Hepatocyte (in vitro differentiated cells): ENCODE measurements at regions not wholly inside any gene's neighbourhood (a gene's known extent, or its start where the extent isn't known, plus 50 kb on each side); places are given as distances from the start of the nearest gene placed in this dataset.

Experiments
- DNase-seq: peaks from one replicate; pipeline ENCODE4 v3.0.0-alpha.2; 2016; ENCODE audit warnings: low spot score
- H2AFZ ChIP-seq: fragments of 200-600 bp; sonication (generic); 2 replicates; pipeline ENCODE4 v1.6.0; 2016; ENCODE audit warnings: antibody characterized with exemption, mild to moderate bottlenecking
- H3K27ac ChIP-seq: fragments of 200-600 bp; sonication (generic); 2 replicates; pipeline ENCODE4 v1.5.1; 2016; ENCODE audit warnings: mild to moderate bottlenecking
- H3K27me3 ChIP-seq: fragments of 200-600 bp; sonication (generic); 2 replicates; pipeline ENCODE4 v1.6.1; 2016
- H3K36me3 ChIP-seq: fragments of 200-600 bp; sonication (generic); replicated peaks from 2 replicates; pipeline ENCODE4 v1.5.1; 2016; ENCODE audit warnings: low read depth; ENCODE audit not compliant: insufficient read depth
- H3K4me1 ChIP-seq: fragments of 200-600 bp; sonication (generic); 2 replicates; pipeline ENCODE4 v1.5.1; 2016; ENCODE audit warnings: mild to moderate bottlenecking, moderate library complexity; ENCODE audit not compliant: insufficient read depth
- H3K4me2 ChIP-seq: fragments of 200-600 bp; sonication (generic); 2 replicates; pipeline ENCODE4 v1.6.0; 2016
- H3K4me3 ChIP-seq: fragments of 200-600 bp; sonication (generic); 2 replicates; pipeline ENCODE4 v1.5.1; 2016; ENCODE audit warnings: mild to moderate bottlenecking
- H3K79me2 ChIP-seq: fragments of 200-600 bp; sonication (generic); 2 replicates; pipeline ENCODE4 v1.6.0; 2017; ENCODE audit warnings: mild to moderate bottlenecking
- H3K9me2 ChIP-seq: fragments of 200-600 bp; sonication (generic); replicated peaks from 2 replicates; pipeline ENCODE4 v1.6.0; 2017; ENCODE audit warnings: mild to moderate bottlenecking; ENCODE audit not compliant: insufficient read depth
- H3K9me3 ChIP-seq: fragments of 200-600 bp; sonication (generic); 2 replicates; pipeline ENCODE4 v1.5.1; 2016; ENCODE audit warnings: low read depth, mild to moderate bottlenecking
- H4K20me1 ChIP-seq: fragments of 200-600 bp; sonication (generic); 2 replicates; pipeline ENCODE4 v1.6.0; 2016; ENCODE audit warnings: mild to moderate bottlenecking; ENCODE audit not compliant: insufficient read depth, poor library complexity, severe bottlenecking
- EZH2 ChIP-seq: fragments of 200-600 bp; sonication (generic); IDR thresholded peaks from 2 replicates; pipeline ENCODE4 v1.6.1; 2016; ENCODE audit warnings: antibody characterized with exemption, mild to moderate bottlenecking, borderline replicate concordance
- EZH2phosphoT487 ChIP-seq: fragments of 200-600 bp; sonication (generic); IDR thresholded peaks from one replicate; pipeline ENCODE4 v1.6.1; 2018; ENCODE audit warnings: antibody characterized with exemption, mild to moderate bottlenecking, low read depth, moderate library complexity; ENCODE audit not compliant: unreplicated experiment, severe bottlenecking
- WGBS: methylation state at CpG from one replicate; pipeline ENCODE4 v1.1.6; 2016; ENCODE audit warnings: low lambda C conversion rate; ENCODE audit errors: missing lambda C conversion rate; 5-methylcytosine and 5-hydroxymethylcytosine counted together
- TF ChIP-seq, protein P1 (sequence below): fragments of 200-600 bp; sonication (generic); IDR thresholded peaks from 2 replicates; pipeline ENCODE4 v1.5.1; 2016; ENCODE audit warnings: antibody characterized with exemption, mild to moderate bottlenecking; ENCODE audit not compliant: poor library complexity

GRCh38 chr1:208825300-208825699 lies 581.1 kb upstream of the PLXNA2 start:
- H3K79me2 ChIP-seq: no peaks in the 10 kb centered on the region
- no peaks in the 10 kb centered on the region for H3K4me1 ChIP-seq
- no peaks in the 10 kb centered on the region for H3K27me3 ChIP-seq
- no peaks in the 10 kb centered on the region for H4K20me1 ChIP-seq
- WGBS: 81% methylated on average over 2 of the region's 2 CpGs
- no peaks in the 10 kb centered on the region for H3K36me3 ChIP-seq
- H3K27ac ChIP-seq: no peak overlapping the region
- TF ChIP-seq EZH2phosphoT487 (no peak), EZH2 (no peak)
- TF ChIP-seq, protein P1, sequence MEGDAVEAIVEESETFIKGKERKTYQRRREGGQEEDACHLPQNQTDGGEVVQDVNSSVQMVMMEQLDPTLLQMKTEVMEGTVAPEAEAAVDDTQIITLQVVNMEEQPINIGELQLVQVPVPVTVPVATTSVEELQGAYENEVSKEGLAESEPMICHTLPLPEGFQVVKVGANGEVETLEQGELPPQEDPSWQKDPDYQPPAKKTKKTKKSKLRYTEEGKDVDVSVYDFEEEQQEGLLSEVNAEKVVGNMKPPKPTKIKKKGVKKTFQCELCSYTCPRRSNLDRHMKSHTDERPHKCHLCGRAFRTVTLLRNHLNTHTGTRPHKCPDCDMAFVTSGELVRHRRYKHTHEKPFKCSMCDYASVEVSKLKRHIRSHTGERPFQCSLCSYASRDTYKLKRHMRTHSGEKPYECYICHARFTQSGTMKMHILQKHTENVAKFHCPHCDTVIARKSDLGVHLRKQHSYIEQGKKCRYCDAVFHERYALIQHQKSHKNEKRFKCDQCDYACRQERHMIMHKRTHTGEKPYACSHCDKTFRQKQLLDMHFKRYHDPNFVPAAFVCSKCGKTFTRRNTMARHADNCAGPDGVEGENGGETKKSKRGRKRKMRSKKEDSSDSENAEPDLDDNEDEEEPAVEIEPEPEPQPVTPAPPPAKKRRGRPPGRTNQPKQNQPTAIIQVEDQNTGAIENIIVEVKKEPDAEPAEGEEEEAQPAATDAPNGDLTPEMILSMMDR: no peak
- DNase-seq: no peak
- H3K4me3 ChIP-seq: no peak overlapping the region
- H3K9me3 ChIP-seq: no peaks in the 10 kb centered on the region
- no peak overlapping the region for H3K4me2 ChIP-seq
- H2AFZ ChIP-seq: no peak overlapping the region
- no peaks in the 10 kb centered on the region for H3K9me2 ChIP-seq

- no peaks in the 10 kb centered on the region for H3K4me1 ChIP-seq
- WGBS: 70% methylated on average over 5 of the region's 5 CpGs
- no peak overlapping the region for H2AFZ ChIP-seq
Observed at GRCh38 chr1:208829595-208829994, 585.4 kb upstream of the PLXNA2 start.

DNA sequence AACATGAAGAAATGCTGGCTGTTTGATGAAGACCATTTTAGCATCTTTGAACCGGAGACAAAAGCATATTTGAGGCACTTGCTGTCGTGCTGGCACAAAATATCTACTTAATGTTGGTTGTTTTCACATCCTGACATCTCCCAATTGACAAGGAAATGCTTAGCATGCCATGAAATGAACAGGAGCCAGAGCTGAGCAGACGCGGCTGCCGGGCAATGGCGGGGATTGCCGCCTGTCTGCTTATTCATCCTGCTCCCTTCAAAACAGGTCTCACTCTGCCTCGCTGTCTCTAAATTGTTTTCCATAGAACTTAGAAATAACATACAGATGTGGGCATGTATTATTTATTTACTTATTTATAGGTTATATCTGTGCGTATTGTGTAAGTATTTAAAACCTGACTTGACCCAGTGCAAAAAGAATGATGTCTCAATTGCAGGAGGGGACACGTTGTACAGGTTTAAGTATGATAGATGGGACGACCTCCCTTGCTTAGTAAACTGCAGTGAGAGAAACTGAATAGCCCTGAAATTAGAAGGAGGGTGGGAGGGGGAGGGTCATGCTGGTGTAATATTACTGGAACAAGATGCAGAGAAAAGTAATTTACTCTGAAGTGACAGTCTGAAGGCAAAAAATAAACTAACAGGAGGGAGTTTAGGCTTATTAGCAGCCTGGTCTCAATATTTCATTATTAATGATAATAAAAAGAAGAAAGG lies 590.4 kb upstream of the PLXNA2 start:
- Histone ChIP-seq H3K4me2 (peak overlapping the region; percentile 53), H3K9me2 (no peaks in the 10 kb centered on the region), H3K9me3 (no peaks in the 10 kb centered on the region), H3K79me2 (no peaks in the 10 kb centered on the region), H3K4me3 (no peak overlapping the region), H2AFZ (no peak overlapping the region), H3K27me3 (no peaks in the 10 kb centered on the region), H4K20me1 (no peaks in the 10 kb centered on the region), H3K36me3 (no peaks in the 10 kb centered on the region), H3K4me1 (no peaks in the 10 kb centered on the region), H3K27ac (no peak overlapping the region)
- no peak for DNase-seq
- WGBS: 48% methylated on average over 11 of the region's 11 CpGs
- TF ChIP-seq EZH2phosphoT487 (no peak), EZH2 (no peak)
- TF ChIP-seq, protein P1: no peak

More at GRCh38 chr1:208829595-208829994, 585.4 kb upstream of the PLXNA2 start:
- DNase-seq: no peak
- H3K27me3 ChIP-seq: no peaks in the 10 kb centered on the region
- H3K27ac ChIP-seq: no peak overlapping the region
- no peak overlapping the region for H3K4me3 ChIP-seq
- no peaks in the 10 kb centered on the region for H3K79me2 ChIP-seq
- no peaks in the 10 kb centered on the region for H3K36me3 ChIP-seq
- no peaks in the 10 kb centered on the region for H3K9me3 ChIP-seq
- no peaks in the 10 kb centered on the region for H3K9me2 ChIP-seq
- no peaks in the 10 kb centered on the region for H4K20me1 ChIP-seq
- TF ChIP-seq EZH2: no peak
- no peak for TF ChIP-seq EZH2phosphoT487
- TF ChIP-seq, protein P1: no peak
- H3K4me2 ChIP-seq: no peak overlapping the region
